Skeletal muscle cell (primary cell): ENCODE measurements at regions not wholly inside any gene's neighbourhood (a gene's known extent, or its start where the extent isn't known, plus 50 kb on each side); places are given as distances from the start of the nearest gene placed in this dataset.

Experiments used
- DNase-seq: peaks from one replicate; pipeline ENCODE4 v3.0.0-alpha.2; 2010; ENCODE audit warnings: low read depth
- H3K4me3 ChIP-seq: 2 replicates; pipeline ENCODE4 v1.5.1; 2011; ENCODE audit warnings: low read depth, mild to moderate bottlenecking, control low read depth, low read length, moderate library complexity

GRCh38 chrX:134718966-134719317 lies 60.7 kb upstream of the PLAC1 start:
- no peak overlapping the region for H3K4me3 ChIP-seq
- no peak for DNase-seq

- no peak overlapping the region for H3K4me3 ChIP-seq
- peak; percentile 91 for DNase-seq
Observed at GRCh38 chrX:134718105-134718965, 60.1 kb upstream of the PLAC1 start.

DNA sequence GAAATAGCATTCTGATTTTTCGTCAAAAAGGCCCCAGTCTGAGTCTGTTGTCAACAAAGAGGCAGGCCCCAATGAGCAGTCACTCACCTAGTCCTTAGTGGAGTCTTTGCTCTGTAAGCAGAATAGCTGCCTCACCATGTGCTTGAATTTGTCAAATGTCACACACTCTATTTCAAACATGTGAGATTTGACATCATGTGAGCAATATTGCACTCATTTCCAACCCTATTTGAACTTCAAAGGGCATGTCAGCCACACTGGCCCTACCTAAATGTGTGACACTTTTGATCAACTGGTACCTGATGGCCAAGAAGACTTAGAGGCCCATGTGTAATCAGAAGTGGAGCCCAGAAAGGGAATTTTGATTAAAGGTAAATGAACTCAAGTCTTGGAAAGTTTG lies 59.4 kb upstream of the PLAC1 start:
- DNase-seq = no peak

DNA sequence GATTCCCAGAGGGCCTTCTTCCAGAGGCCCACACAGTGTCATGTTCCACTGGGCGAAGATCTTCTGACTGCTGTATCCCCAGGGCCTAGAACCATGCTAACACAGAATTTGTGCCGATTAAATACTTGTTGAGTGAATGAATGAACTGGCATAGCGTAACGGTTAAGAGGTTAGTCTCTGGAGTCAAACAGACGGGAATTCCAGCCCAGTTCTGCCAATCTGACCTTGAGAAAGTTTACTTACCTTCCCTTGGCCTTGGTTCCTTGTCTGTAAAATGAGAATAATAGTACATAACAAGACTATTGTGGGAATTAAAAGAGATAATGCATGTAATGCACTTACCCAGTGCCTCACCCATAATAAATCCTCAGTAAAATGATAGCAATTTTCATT lies 58.3 kb upstream of the PLAC1 start:
- no peak for DNase-seq
- H3K4me3 ChIP-seq = no peak overlapping the region

More for the DNA sequence above, 59.4 kb upstream of the PLAC1 start:
- H3K4me3 ChIP-seq = no peak overlapping the region

- no peak overlapping the region for H3K4me3 ChIP-seq
Observed at GRCh38 chrX:134715930-134716619, 57.8 kb upstream of the PLAC1 start.

GRCh38 chrX:134714633-134715110 lies 56.4 kb upstream of the PLAC1 start:
- DNase-seq = no peak
- no peak overlapping the region for H3K4me3 ChIP-seq

More at GRCh38 chrX:134715930-134716619, 57.8 kb upstream of the PLAC1 start:
- no peak for DNase-seq

DNA sequence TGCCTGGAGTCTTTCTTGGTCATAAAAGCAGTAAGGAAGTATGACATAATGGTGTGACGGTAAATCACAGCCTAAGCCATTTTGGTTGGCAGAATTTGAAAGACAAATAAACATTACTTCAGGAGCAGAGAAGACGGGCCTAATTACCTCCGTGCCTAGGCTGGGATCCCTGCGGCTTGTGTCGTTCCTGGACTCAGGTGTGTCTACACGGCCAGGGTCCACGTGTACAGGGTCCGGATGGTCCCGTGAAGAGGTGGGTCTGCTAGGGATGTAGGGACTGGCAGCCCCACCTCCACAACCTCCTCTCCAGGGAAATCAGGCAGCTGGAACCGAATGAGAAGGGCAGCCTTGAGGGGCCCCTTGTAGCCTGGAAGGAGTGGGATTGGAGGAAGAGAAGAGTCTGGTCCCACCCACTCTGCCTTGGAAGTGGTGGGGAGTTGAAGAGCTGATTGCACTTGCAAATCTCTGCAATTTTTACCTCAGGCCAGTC lies 55.4 kb upstream of the PLAC1 start:
- DNase-seq = no peak
- no peak overlapping the region for H3K4me3 ChIP-seq

DNA sequence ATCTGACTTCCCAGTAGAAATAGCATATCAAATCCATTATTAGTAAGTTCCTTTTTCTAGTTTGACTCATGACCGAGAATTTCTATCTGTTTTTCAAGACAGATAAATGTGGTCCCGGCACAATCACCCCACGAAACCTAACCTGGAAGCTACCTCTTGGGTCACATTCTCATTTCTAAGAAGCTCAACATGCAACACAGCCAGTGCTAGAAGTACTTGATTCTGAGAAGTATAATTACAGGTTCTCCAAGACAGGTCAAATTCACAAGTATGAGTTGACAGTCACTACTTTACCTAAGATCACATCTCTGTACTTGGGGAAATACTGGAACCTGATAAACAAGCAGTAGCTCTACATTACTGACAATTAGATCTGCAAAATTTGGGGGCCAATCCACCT lies 54.0 kb upstream of the PLAC1 start:
- no peak overlapping the region for H3K4me3 ChIP-seq
- no peak for DNase-seq

- H3K4me3 ChIP-seq = no peak overlapping the region
- DNase-seq = no peak
Observed at GRCh38 chrX:134711135-134711921, 53.1 kb upstream of the PLAC1 start.
